Globus pallidus (tissue), 1 donor: ENCODE measurements at regions not wholly inside any gene's neighbourhood (a gene's known extent, or its start where the extent isn't known, plus 50 kb on each side); places are given as distances from the start of the nearest gene placed in this dataset.
A peak's percentile ranks its signal among the peaks of the same experiment; 100 is the strongest.
"Not testable (repeated sequence)": the region's sequence is repeated elsewhere in the genome, so short reads cannot be mapped to it uniquely, and the experiment has no call there.

Experiments used
- DNase-seq: peaks from one replicate; pipeline ENCODE4 v3.0.0-alpha.2; 2015; ENCODE audit warnings: low spot score

GRCh38 chr14:31911160-31911559 lies 165.9 kb upstream of the ARHGAP5 start:
- DNase-seq, result no peak

- DNase-seq, result no peak
Measured at GRCh38 chr14:31913370-31913769, 163.7 kb upstream of the ARHGAP5 start.

- DNase-seq, result not testable (repeated sequence)
Measured at GRCh38 chr14:31918289-31918688, 158.8 kb upstream of the ARHGAP5 start.

GRCh38 chr14:31920001-31920400 lies 157.1 kb upstream of the ARHGAP5 start:
- DNase-seq, result no peak

- DNase-seq, result no peak
Measured at GRCh38 chr14:31920989-31921650, 156.0 kb upstream of the ARHGAP5 start.

GRCh38 chr14:31921721-31922120 lies 155.4 kb upstream of the ARHGAP5 start:
- DNase-seq, result no peak

GRCh38 chr14:31926123-31926522 lies 151.0 kb upstream of the ARHGAP5 start:
- peak; percentile 24 for DNase-seq

GRCh38 chr14:31926652-31927347 lies 150.3 kb upstream of the ARHGAP5 start:
- peak; percentile 70 for DNase-seq

- peak; percentile 51 for DNase-seq
Measured at GRCh38 chr14:31927348-31927832, 149.7 kb upstream of the ARHGAP5 start.

- DNase-seq, result no peak
Measured at GRCh38 chr14:31930070-31930469, 147.0 kb upstream of the ARHGAP5 start.

- no peak for DNase-seq
Measured at GRCh38 chr14:31930493-31931240, 146.4 kb upstream of the ARHGAP5 start.

- DNase-seq, result no peak
Measured at GRCh38 chr14:31932675-31933074, 144.4 kb upstream of the ARHGAP5 start.

GRCh38 chr14:31933716-31934115 lies 143.4 kb upstream of the ARHGAP5 start:
- no peak for DNase-seq

- DNase-seq, result peak; percentile 60
Measured at GRCh38 chr14:31934767-31935266, 142.3 kb upstream of the ARHGAP5 start.

GRCh38 chr14:31935391-31935790 lies 141.7 kb upstream of the ARHGAP5 start:
- DNase-seq, result no peak

- no peak for DNase-seq
Measured at GRCh38 chr14:31936115-31936514, 141.0 kb upstream of the ARHGAP5 start.

- DNase-seq, result peak; percentile 75
Measured at GRCh38 chr14:31937730-31938346, 139.3 kb upstream of the ARHGAP5 start.

- DNase-seq, result no peak
Measured at GRCh38 chr14:31939934-31940333, 137.2 kb upstream of the ARHGAP5 start.

GRCh38 chr14:31941487-31941886 lies 135.6 kb upstream of the ARHGAP5 start:
- no peak for DNase-seq

GRCh38 chr14:31942166-31942841 lies 134.8 kb upstream of the ARHGAP5 start:
- no peak for DNase-seq

GRCh38 chr14:31943217-31943799 lies 133.8 kb upstream of the ARHGAP5 start:
- no peak for DNase-seq
